Non-pigmented ciliary epithelial cell (primary cell): ENCODE measurements at regions not wholly inside any gene's neighbourhood (a gene's known extent, or its start where the extent isn't known, plus 50 kb on each side); places are given as distances from the start of the nearest gene placed in this dataset.

Experiments
- DNase-seq: peaks from one replicate; pipeline ENCODE4 v3.0.0-alpha.2; 2010; ENCODE audit warnings: low read depth

DNA sequence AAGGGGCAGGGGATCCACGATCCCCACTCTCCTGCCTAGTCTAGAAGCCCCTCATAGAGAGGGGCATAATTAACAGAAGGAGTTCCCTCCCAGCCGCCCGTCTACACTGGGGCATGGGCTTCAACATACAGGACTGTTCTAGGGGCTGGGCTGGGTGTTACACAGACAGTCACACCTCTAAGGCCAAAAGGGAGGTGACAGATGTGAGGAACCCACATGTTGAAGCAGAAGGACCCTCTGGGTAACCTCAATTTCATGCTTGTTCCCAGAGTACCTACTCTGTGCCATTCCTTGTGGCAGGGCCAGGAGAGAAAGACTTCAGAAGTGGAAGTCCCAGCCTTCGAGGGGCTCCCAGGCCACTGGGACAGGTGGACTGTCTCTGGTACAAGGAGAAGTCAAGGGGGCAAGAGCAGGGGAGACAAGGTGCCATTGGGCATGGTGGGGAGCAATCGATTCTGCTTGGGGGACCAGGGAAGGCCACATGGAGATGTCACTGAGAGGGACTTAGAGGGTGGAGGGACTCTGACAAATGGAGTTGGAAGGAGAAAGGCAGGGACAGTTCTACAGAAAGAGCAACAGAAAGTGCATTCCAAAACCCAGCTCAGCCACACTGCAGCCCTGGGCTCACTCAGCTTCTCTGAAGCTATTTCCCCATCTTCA is 71.3 kb downstream of the CPN2 start:
- no peak for DNase-seq

DNA sequence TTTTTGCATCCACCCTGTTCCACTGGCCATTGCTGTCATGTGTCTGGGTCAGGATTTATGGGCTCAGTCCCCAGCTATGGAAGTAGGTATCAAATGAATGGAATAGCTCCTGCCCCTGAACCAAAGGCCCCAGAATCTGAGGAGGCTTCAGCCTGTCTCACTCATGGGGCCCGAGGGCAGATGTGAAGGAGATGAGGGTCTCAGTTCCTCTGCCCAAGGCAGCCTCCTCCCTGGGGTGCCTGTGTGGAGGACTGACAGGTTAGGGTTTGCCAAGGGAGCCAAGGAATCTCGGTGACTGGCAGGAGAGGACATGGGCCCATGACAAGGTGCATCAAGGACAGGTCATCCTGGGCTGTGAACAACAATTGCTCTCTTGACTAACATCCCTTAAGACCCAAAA is 70.4 kb downstream of the CPN2 start:
- no peak for DNase-seq

DNA sequence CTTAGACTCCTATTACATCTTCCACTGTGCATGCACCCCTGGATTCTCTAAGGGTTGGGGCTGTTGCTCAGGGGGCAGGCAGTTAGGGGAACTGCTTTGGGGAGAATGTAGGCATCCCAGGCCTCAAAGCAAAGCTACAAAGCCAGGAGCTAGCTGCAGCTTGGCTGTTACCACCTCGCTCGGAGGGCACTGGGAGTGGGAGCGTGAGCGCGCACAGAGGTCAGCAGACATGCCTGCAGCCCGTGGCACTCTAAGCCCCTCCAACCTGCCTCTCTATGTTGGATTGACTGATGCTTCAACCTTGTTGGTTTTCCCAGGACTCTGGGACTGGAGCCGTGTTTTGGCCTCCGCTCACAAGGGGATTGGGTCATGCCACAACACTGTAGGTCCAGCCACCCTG is 69.8 kb downstream of the CPN2 start:
- no peak for DNase-seq

DNA sequence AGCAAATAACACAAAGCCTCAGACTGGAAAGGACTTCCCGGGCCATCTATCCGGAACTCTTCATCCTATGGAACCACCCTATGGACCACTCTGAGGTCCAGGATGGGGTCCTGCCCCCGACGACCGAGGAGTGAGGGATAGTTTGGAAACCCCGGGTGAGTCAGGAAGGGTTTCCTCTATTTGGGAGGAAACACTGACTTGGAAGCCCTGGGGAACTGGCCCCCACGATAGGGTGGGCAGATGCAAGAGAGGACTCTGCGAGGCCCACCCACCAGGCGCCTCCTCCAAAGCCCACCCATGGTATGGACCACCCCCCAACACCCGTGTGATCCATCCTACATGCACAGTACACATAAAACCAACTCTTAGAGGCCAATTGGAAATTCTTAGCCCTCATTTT is 69.4 kb downstream of the CPN2 start:
- no peak for DNase-seq

DNA sequence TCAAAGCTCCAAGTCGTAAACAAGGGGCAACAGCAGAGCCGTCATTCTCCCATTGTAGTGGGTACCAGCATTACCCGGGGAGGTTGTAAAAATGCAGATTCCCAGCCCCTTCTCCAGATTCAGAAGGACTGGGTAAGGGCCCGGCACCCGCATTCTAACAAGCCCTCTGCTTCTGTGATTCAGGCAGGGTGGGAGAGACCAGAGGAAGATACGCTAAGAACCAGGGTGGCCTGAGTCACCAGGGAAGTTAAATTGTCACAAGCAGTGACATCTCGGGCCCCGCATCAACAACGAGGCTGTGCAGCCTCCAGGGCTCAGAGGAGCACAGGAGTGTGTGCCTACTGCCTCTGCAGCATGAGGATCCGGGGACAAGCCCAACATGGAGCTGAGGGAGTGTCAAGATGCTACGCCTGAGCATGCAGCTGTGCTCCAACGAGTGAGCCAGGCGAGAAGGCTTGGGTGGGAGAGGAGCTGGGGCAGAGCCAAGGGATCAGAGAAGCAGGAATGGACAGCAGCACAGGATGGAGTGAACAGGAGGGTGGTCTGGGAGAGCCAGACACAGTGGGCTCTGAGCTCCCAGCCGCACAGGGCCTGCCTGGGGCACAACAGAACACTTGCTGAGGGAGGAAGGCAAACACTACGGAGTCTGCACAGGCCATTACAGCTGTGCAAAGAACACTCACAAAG is 68.5 kb downstream of the CPN2 start:
- DNase-seq, result no peak

DNA sequence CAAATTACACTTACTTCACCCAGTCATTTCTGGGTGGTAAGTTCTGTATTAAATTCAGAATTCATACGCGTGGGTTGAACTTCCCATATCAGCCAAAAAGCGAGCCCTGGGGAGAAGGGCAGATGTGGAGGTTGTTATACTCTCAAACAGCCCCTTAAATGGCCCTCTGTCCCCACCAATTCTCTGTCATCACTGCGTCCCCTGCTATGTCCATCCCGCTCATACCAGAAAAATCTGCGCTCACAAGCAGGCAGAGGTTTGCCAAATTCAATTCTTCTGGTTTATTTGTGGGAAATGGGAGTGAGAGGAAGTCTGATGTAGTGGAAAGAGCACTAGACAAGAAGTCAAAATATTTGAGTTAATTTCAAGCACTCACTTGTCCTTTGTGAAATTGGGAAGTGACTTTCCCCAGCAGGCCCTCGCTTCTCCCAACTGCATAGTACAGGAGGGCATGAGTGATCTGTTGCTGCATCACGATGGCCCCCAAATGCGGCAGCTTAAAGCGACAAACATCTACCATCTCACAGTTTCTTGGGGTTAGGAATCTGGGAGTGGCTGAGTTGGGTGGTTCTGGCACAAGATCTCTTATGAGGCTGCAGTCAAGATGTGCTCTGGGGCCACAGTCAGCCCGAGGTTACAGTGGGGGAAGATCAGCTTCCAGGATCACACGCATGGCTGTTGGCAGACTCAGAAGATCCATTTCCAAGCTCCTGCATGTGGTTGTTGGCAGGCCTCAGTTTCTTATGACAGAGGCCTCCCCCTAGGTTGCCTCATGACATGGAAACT is 67.7 kb downstream of the CPN2 start:
- no peak for DNase-seq

DNA sequence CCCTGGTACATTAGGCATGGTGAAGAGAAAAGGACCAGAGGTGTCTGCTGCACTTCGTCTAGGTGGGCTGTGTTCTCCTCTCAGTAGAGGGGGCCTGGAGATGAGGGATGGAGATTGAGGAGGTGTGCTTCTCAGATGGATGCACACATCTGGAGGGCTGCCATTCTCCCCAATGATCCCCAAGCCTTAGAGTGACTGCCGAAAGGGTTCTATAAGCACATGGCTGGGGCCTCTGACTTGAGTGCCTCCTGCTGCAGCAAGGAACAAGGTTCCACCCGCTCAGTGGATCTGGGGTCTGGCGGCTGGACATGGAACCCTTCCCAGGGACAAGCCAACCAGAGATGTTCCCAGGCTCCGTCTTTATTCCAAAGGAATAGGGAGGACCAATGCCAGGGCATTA is 66.8 kb downstream of the CPN2 start:
- DNase-seq, result no peak

DNA sequence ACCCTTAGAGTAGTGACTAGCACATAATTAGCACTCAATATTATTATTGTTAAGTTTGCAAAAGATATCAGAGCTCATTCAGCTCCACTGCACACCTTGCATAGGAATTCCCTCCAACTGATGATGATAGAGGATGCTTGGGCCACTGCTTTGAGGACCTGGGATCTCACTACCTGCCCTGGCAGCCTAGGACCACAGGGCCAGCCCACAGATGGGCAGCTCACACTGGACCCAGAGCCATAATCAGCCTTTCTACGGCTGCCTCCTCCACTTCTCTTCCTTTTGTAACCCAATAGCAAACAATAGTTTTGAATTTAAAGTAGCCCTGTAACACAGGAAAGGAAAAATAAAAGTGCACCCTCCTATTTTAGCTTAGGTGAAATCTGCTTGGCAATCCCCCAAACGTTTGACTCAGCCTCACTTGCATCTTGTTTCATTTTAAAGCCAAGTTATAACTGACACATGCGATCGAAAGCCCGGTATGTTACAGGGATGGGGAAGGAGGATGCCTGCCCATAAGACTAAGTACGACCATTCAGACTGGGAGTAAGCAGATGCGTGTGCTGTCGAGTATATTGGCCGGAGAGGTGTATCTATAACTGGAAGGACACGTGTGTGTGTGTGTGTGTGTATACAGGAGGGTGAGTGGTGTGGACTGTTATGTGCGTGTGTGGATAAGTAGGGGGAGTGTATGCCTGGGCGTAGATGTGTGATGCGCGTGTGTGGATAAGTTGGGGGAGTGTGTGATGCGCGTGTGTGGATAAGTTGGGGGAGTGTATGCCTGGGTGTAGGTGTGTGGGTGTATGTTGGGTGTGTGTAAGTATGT is 65.9 kb downstream of the CPN2 start:
- no peak for DNase-seq

DNA sequence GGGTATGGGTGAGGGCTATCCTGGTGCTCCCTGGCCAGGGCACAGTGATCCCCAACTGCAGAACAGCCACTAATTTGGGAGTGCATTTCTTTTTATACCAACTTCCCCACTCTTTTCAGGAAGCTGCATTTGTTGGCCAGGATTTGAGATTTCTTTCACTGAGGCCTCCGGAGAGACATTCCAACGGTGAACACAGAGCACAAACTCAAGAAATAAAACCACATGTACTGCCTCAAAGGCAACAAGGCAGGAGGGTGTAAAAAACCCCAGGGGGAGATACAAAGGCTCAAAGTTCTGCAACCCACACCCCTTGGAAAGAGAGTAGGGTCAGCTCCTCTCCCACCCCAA is 65.3 kb downstream of the CPN2 start:
- no peak for DNase-seq

DNA sequence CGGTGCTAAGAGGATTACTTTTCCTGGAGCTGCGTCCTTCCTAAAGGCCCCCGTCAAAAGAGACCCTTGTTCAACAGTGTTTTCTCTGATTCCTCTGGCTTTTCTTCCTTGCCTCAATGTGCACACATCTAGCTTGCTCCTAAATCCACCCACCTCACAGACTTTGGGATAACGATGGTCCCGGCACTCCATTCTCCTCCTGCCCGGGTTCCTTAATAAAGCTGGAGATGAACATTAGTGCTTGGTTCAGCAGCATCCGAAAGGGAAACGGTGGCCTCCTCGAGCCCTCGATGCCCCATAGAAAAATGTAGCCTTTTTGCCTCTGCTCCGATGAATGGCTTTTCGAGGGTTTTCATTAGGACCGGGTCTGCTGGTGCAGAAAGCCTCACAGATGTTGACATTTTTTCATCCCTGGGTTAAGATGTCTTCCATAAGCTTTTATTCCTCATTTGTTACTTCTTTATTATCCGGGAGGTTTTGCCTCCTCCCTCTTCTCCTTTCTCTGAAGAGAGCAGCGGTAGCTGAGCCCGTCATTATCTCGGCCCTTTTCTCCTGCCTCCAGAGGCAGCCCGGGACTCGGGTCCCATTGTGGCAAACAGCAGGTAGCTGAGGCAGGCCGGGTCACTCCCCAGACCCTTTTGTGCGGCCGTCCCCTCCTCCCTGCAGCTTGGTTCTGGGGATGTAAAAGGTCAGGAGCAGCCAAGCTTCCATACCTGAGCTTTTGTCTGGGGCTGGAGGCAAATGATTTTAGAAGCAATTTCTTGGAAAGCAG is 64.6 kb downstream of the CPN2 start:
- DNase-seq, result no peak

DNA sequence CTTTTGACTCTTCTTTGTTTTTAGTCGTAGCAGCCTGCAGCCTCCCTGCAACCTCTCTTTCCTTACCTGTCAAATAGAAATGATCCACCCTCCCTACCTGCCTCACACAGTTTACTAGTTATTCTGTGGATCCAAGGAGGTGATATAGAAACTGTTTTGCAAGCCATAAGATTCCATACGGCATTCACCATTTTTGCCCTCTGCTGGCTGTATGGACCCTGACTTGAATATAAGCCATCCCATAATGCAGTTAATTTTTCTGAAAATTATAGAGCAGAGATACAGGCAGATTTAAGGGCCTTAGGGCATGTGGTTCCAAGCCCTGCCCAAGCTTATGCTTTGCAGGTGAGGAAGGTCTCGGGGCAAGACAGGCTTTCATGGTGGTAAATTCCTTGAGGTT is 63.8 kb downstream of the CPN2 start:
- no peak for DNase-seq

DNA sequence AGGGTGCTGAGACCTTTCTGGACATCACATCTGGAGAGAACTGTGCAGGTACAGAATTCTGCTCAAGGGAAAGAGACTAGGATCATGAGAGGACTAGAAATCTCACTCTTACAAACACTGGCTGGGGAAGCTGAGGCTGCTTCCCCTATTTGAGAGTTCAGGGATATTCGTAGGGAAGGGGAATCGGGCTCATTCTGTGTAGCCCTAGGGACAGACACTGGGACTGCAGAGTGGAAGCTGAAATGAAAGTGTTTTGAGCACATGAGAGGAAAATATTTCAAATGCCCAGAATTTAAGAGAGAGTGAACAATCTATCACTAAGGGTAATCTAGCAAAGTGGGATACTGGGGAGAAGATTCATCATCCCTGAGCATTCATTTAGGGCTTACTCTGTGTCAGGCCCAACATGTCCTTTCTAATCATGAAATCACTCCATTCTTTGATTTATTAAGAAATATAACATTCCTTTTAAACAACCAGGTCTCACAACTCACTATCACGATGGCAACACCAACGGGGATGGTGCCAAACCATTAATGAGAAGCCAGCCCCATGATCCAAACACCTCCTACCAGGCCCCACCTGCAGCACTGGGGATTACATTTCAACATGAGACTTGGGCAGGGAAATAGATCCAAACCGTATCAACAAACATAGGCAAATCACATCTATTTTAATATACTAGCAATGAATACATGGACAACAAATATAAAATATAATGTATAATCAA is 63.0 kb downstream of the CPN2 start:
- no peak for DNase-seq
